Thyroid gland (tissue), 4 donors: ENCODE measurements at regions not wholly inside any gene's neighbourhood (a gene's known extent, or its start where the extent isn't known, plus 50 kb on each side); places are given as distances from the start of the nearest gene placed in this dataset.

ENCODE experiments used
- CTCF ChIP-seq, 6 experiments: fragments of 200-600 bp in 3 of 6; fragments of 450-650 bp in 3 of 6; sonication (generic) in 3 of 6; IDR thresholded peaks; one replicate each; pipeline ENCODE4 v1.5.1; 2016 to 2019; ENCODE audit warnings: antibody characterized with exemption in 6 of 6, mild to moderate bottlenecking in 2 of 6, inconsistent platforms in 1 of 6, moderate library complexity in 1 of 6
- POLR2A ChIP-seq, 2 donors: fragments of 450-650 bp; IDR thresholded peaks; one replicate each; pipeline ENCODE4 v1.6.1; 2017; ENCODE audit warnings: antibody characterized with exemption in 2 of 2, mild to moderate bottlenecking in 2 of 2, moderate library complexity in 1 of 2

DNA sequence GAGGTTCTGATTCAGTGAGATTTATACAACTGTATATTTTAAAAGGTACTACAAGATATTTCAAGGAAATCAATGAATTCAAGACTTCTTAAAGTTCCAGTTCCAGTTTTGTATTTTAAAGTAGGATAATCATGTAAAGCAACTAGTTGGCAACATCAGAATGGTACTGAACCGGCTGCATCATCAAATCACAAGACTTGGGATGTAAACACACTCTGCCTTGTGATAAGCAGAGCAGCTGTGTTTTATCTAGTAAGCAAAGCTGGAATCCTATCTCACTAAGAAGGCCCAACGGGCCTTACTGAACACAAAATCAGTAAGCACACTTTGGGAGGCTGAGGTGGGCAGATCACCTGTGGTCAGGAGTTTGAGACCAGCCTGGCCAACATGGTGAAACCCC lies 327.2 kb upstream of the NREP start:
- TF ChIP-seq CTCF (IDR thresholded peaks at IDR 0.05) (no peak), POLR2A (IDR thresholded peaks at IDR 0.05) (no peak)
